ENCODE measurements at regions not wholly inside any gene's neighbourhood (a gene's known extent, or its start where the extent isn't known, plus 50 kb on each side); places are given as distances from the start of the nearest gene placed in this dataset.

- Histone ChIP-seq H3K9ac (ENCODE audit: low read length) (no peak overlapping the region), H3K27me3 (ENCODE audit: control insufficient read depth, insufficient read depth, low read length) (no peaks in the 10 kb centered on the region), H3K4me3 (ENCODE audit: low read length) (no peak overlapping the region), H3K36me3 (ENCODE audit: control insufficient read depth, insufficient read depth, low read length) (no peaks in the 10 kb centered on the region), H3K27ac (ENCODE audit: low read depth, low read length) (no peak overlapping the region), H3K4me1 (ENCODE audit: control insufficient read depth, insufficient read depth, low read length) (no peaks in the 10 kb centered on the region)
Measured at GRCh38 chr1:62917314-62917713, 133.4 kb downstream of the ATG4C start.

- Histone ChIP-seq H3K36me3 (ENCODE audit: control insufficient read depth, insufficient read depth, low read length) (no peaks in the 10 kb centered on the region), H3K4me3 (ENCODE audit: low read length) (no peak overlapping the region), H3K27ac (ENCODE audit: low read depth, low read length) (no peak overlapping the region), H3K4me1 (ENCODE audit: control insufficient read depth, insufficient read depth, low read length) (no peaks in the 10 kb centered on the region), H3K27me3 (ENCODE audit: control insufficient read depth, insufficient read depth, low read length) (no peaks in the 10 kb centered on the region), H3K9ac (ENCODE audit: low read length) (no peak overlapping the region)
Measured at GRCh38 chr1:62917805-62918204, 133.9 kb downstream of the ATG4C start.

GRCh38 chr1:62918700-62919099 is 134.8 kb downstream of the ATG4C start:
- H3K27ac ChIP-seq (ENCODE audit: low read depth, low read length), result no peak overlapping the region
- H3K4me3 ChIP-seq (ENCODE audit: low read length), result no peak overlapping the region
- no peak overlapping the region for H3K9ac ChIP-seq (ENCODE audit: low read length)
- no peaks in the 10 kb centered on the region for H3K4me1 ChIP-seq (ENCODE audit: control insufficient read depth, insufficient read depth, low read length)
- H3K27me3 ChIP-seq (ENCODE audit: control insufficient read depth, insufficient read depth, low read length), result no peaks in the 10 kb centered on the region
- no peaks in the 10 kb centered on the region for H3K36me3 ChIP-seq (ENCODE audit: control insufficient read depth, insufficient read depth, low read length)

- H3K27ac ChIP-seq (ENCODE audit: low read depth, low read length), result no peak overlapping the region
- no peaks in the 10 kb centered on the region for H3K36me3 ChIP-seq (ENCODE audit: control insufficient read depth, insufficient read depth, low read length)
- no peaks in the 10 kb centered on the region for H3K4me1 ChIP-seq (ENCODE audit: control insufficient read depth, insufficient read depth, low read length)
- no peaks in the 10 kb centered on the region for H3K27me3 ChIP-seq (ENCODE audit: control insufficient read depth, insufficient read depth, low read length)
- no peak overlapping the region for H3K9ac ChIP-seq (ENCODE audit: low read length)
- no peak overlapping the region for H3K4me3 ChIP-seq (ENCODE audit: low read length)
Measured at GRCh38 chr1:62922006-62922405, 138.1 kb downstream of the ATG4C start.

GRCh38 chr1:62924983-62925790 is 141.3 kb downstream of the ATG4C start:
- H3K4me1 ChIP-seq (ENCODE audit: control insufficient read depth, insufficient read depth, low read length), result no peaks in the 10 kb centered on the region
- H3K4me3 ChIP-seq (ENCODE audit: low read length), result no peak overlapping the region
- no peak overlapping the region for H3K27ac ChIP-seq (ENCODE audit: low read depth, low read length)
- no peak overlapping the region for H3K9ac ChIP-seq (ENCODE audit: low read length)
- H3K27me3 ChIP-seq (ENCODE audit: control insufficient read depth, insufficient read depth, low read length), result no peaks in the 10 kb centered on the region
- no peaks in the 10 kb centered on the region for H3K36me3 ChIP-seq (ENCODE audit: control insufficient read depth, insufficient read depth, low read length)

GRCh38 chr1:62926681-62927252 is 142.8 kb downstream of the ATG4C start:
- no peaks in the 10 kb centered on the region for H3K27me3 ChIP-seq (ENCODE audit: control insufficient read depth, insufficient read depth, low read length)
- H3K4me3 ChIP-seq (ENCODE audit: low read length), result no peak overlapping the region
- H3K36me3 ChIP-seq (ENCODE audit: control insufficient read depth, insufficient read depth, low read length), result no peaks in the 10 kb centered on the region
- H3K27ac ChIP-seq (ENCODE audit: low read depth, low read length), result no peak overlapping the region
- H3K9ac ChIP-seq (ENCODE audit: low read length), result no peak overlapping the region
- H3K4me1 ChIP-seq (ENCODE audit: control insufficient read depth, insufficient read depth, low read length), result no peaks in the 10 kb centered on the region

GRCh38 chr1:62928885-62929284 is 145.0 kb downstream of the ATG4C start:
- no peak overlapping the region for H3K27ac ChIP-seq (ENCODE audit: low read depth, low read length)
- no peaks in the 10 kb centered on the region for H3K36me3 ChIP-seq (ENCODE audit: control insufficient read depth, insufficient read depth, low read length)
- H3K9ac ChIP-seq (ENCODE audit: low read length), result no peak overlapping the region
- H3K4me3 ChIP-seq (ENCODE audit: low read length), result no peak overlapping the region
- no peaks in the 10 kb centered on the region for H3K4me1 ChIP-seq (ENCODE audit: control insufficient read depth, insufficient read depth, low read length)
- no peaks in the 10 kb centered on the region for H3K27me3 ChIP-seq (ENCODE audit: control insufficient read depth, insufficient read depth, low read length)

- Histone ChIP-seq H3K36me3 (ENCODE audit: control insufficient read depth, insufficient read depth, low read length) (no peaks in the 10 kb centered on the region), H3K27ac (ENCODE audit: low read depth, low read length) (no peak overlapping the region), H3K4me3 (ENCODE audit: low read length) (no peak overlapping the region), H3K4me1 (ENCODE audit: control insufficient read depth, insufficient read depth, low read length) (no peaks in the 10 kb centered on the region), H3K27me3 (ENCODE audit: control insufficient read depth, insufficient read depth, low read length) (no peaks in the 10 kb centered on the region), H3K9ac (ENCODE audit: low read length) (no peak overlapping the region)
Measured at GRCh38 chr1:62937634-62938296, 153.8 kb downstream of the ATG4C start.

GRCh38 chr1:62941780-62942179 is 157.8 kb downstream of the ATG4C start:
- H3K4me1 ChIP-seq (ENCODE audit: control insufficient read depth, insufficient read depth, low read length), result no peaks in the 10 kb centered on the region
- no peak overlapping the region for H3K4me3 ChIP-seq (ENCODE audit: low read length)
- no peak overlapping the region for H3K27ac ChIP-seq (ENCODE audit: low read depth, low read length)
- no peaks in the 10 kb centered on the region for H3K36me3 ChIP-seq (ENCODE audit: control insufficient read depth, insufficient read depth, low read length)
- no peak overlapping the region for H3K9ac ChIP-seq (ENCODE audit: low read length)
- H3K27me3 ChIP-seq (ENCODE audit: control insufficient read depth, insufficient read depth, low read length), result no peaks in the 10 kb centered on the region

- Histone ChIP-seq H3K27ac (ENCODE audit: low read depth, low read length) (no peak overlapping the region), H3K27me3 (ENCODE audit: control insufficient read depth, insufficient read depth, low read length) (no peaks in the 10 kb centered on the region), H3K4me1 (ENCODE audit: control insufficient read depth, insufficient read depth, low read length) (no peaks in the 10 kb centered on the region)
Measured at GRCh38 chr1:62946511-62946910, 162.6 kb downstream of the ATG4C start.

GRCh38 chr1:62951428-62951827 is 167.5 kb downstream of the ATG4C start:
- Histone ChIP-seq H3K36me3 (ENCODE audit: control insufficient read depth, insufficient read depth, low read length) (no peaks in the 10 kb centered on the region), H3K27me3 (ENCODE audit: control insufficient read depth, insufficient read depth, low read length) (no peaks in the 10 kb centered on the region), H3K4me3 (ENCODE audit: low read length) (no peak overlapping the region), H3K9ac (ENCODE audit: low read length) (no peak overlapping the region), H3K27ac (ENCODE audit: low read depth, low read length) (no peak overlapping the region), H3K4me1 (ENCODE audit: control insufficient read depth, insufficient read depth, low read length) (no peaks in the 10 kb centered on the region)

More at GRCh38 chr1:62946511-62946910, 162.6 kb downstream of the ATG4C start:
- no peak overlapping the region for H3K4me3 ChIP-seq (ENCODE audit: low read length)
- H3K9ac ChIP-seq (ENCODE audit: low read length), result no peak overlapping the region
- H3K36me3 ChIP-seq (ENCODE audit: control insufficient read depth, insufficient read depth, low read length), result no peaks in the 10 kb centered on the region

- Histone ChIP-seq H3K4me3 (ENCODE audit: low read length) (no peak overlapping the region), H3K36me3 (ENCODE audit: control insufficient read depth, insufficient read depth, low read length) (no peaks in the 10 kb centered on the region), H3K9ac (ENCODE audit: low read length) (no peak overlapping the region), H3K4me1 (ENCODE audit: control insufficient read depth, insufficient read depth, low read length) (no peaks in the 10 kb centered on the region), H3K27ac (ENCODE audit: low read depth, low read length) (no peak overlapping the region), H3K27me3 (ENCODE audit: control insufficient read depth, insufficient read depth, low read length) (no peaks in the 10 kb centered on the region)
Measured at GRCh38 chr1:62952596-62952995, 168.7 kb downstream of the ATG4C start.

Measured in rectal smooth muscle tissue (tissue), 1 donor.